HepG2 (cell line): ENCODE measurements at regions not wholly inside any gene's neighbourhood (a gene's known extent, or its start where the extent isn't known, plus 50 kb on each side); places are given as distances from the start of the nearest gene placed in this dataset.

Experiments used
- ATAC-seq: fragments of 200-7000 bp; cut with Tn5 transposase; 3 replicates; pipeline ENCODE4 v1.9.1; 2020; ENCODE audit warnings: mild to moderate bottlenecking, moderate library complexity
- BruUV-seq: library from RNA; stranded (reverse); fragments of 400-500 nt; replicated peaks from 2 replicates; lab custom pipeline; 2021; lab: Mats Ljungman, UMichigan
- CTCF ChIA-PET: fragments of 300-600 bp; formaldehyde crosslinking; extraction: SDS; loops from one replicate; lab custom pipeline; 2021; ENCODE audit warnings: low total read pairs, inconsistent platforms, low intra/inter-chr PET ratio; lab: Yijun Ruan, JAX
- POLR2A ChIA-PET: fragments of 350-600 bp; sonication (Branson Sonifier 250); formaldehyde crosslinking; loops from one replicate; lab custom pipeline; 2020; ENCODE audit warnings: antibody characterized with exemption, inconsistent platforms; lab: Yijun Ruan, JAX
- DNase-seq: peaks from one replicate; pipeline ENCODE4 v3.0.0-alpha.2; 2015; ENCODE audit warnings: low spot score
- FAIRE-seq: peaks from 3 replicates; lab custom pipeline; 2011; peaks lifted over from hg19 to GRCh38; lab: Jason Lieb, UNC
- H2AFZ ChIP-seq: one replicate; pipeline ENCODE4 v1.6.1; 2011; ENCODE audit warnings: low read length, inconsistent platforms
- H3K27ac ChIP-seq: fragments of 300-600 bp; 3 replicates; pipeline ENCODE4 v1.8.0; 2011; ENCODE audit warnings: mixed run types, mild to moderate bottlenecking, mixed read lengths, low read length, inconsistent platforms; ENCODE audit not compliant: insufficient read depth; ENCODE audit errors: extremely low read length
- H3K27me3 ChIP-seq, 2 experiments: fragments of 200-600 bp in 1 of 2; 2 replicates in 1 of 2; 3 replicates in 1 of 2; pipeline versions ENCODE4 v1.6.0 to v1.8.0; 2011; ENCODE audit warnings: low read length in 2 of 2, mild to moderate bottlenecking in 2 of 2, moderate library complexity in 2 of 2, inconsistent platforms in 1 of 2; ENCODE audit not compliant: insufficient read depth in 2 of 2, control insufficient read depth in 1 of 2
- H3K36me3 ChIP-seq, 2 experiments: fragments of 200-600 bp in 1 of 2; replicated peaks in 1 of 2; 2 replicates in 1 of 2; 3 replicates in 1 of 2; pipeline versions ENCODE4 v1.5.1 to v1.8.0; 2011; ENCODE audit warnings: low read length in 2 of 2, inconsistent platforms in 1 of 2; ENCODE audit not compliant: insufficient read depth in 2 of 2, control insufficient read depth in 1 of 2
- H3K4me1 ChIP-seq: 2 replicates; pipeline ENCODE4 v1.5.1; 2012; ENCODE audit warnings: low read length, inconsistent platforms; ENCODE audit not compliant: insufficient read depth
- H3K4me2 ChIP-seq: 2 replicates; pipeline ENCODE4 v1.6.0; 2011; ENCODE audit warnings: low read depth, low read length, inconsistent platforms
- H3K4me3 ChIP-seq, 3 experiments: fragments of 200-600 bp in 1 of 3; sonication (generic), shearing (Covaris generic) in 1 of 3; replicated peaks in 1 of 3; 2 replicates each; pipeline ENCODE4 v1.5.1; 2011 to 2016; ENCODE audit warnings: low read length in 3 of 3, inconsistent platforms in 2 of 3, low read depth in 2 of 3, mild to moderate bottlenecking in 2 of 3, control low read depth in 1 of 3, mixed read lengths in 1 of 3; ENCODE audit not compliant: insufficient read depth in 1 of 3
- H3K79me2 ChIP-seq: one replicate; pipeline ENCODE4 v1.6.1; 2011; ENCODE audit warnings: low read length, inconsistent platforms; ENCODE audit not compliant: insufficient read depth
- H3K9ac ChIP-seq: 2 replicates; pipeline ENCODE4 v1.6.0; 2011; ENCODE audit warnings: mild to moderate bottlenecking, low read depth, low read length, inconsistent platforms; ENCODE audit not compliant: insufficient read depth
- H3K9me3 ChIP-seq: 2 replicates; pipeline ENCODE4 v1.5.1; 2012; ENCODE audit warnings: mild to moderate bottlenecking, low read length
- H4K20me1 ChIP-seq: 2 replicates; pipeline ENCODE4 v1.6.0; 2011; ENCODE audit warnings: inconsistent platforms, mild to moderate bottlenecking, low read length, moderate library complexity; ENCODE audit not compliant: insufficient read depth
- DR1 ChIP-seq: sonication (generic); formaldehyde crosslinking; IDR thresholded peaks from 2 replicates; pipeline ENCODE4 v1.8.0; 2021; ENCODE audit warnings: mild to moderate bottlenecking, missing genetic modification reagents, inconsistent platforms
- HOXA5 ChIP-seq: sonication (generic); formaldehyde crosslinking; IDR thresholded peaks from 2 replicates; pipeline ENCODE4 v1.4.0; 2020; ENCODE audit warnings: missing genetic modification reagents
- KLF13 ChIP-seq: sonication (generic); formaldehyde crosslinking; IDR thresholded peaks from 2 replicates; pipeline ENCODE4 v1.4.0; 2020; ENCODE audit warnings: mild to moderate bottlenecking, missing genetic modification reagents
- NCOA5 ChIP-seq: sonication (generic); formaldehyde crosslinking; IDR thresholded peaks from 2 replicates; pipeline ENCODE4 v1.4.0; 2020; ENCODE audit warnings: missing genetic modification reagents
- REPIN1 ChIP-seq: sonication (generic); formaldehyde crosslinking; IDR thresholded peaks from 2 replicates; pipeline ENCODE4 v1.8.0; 2022; ENCODE audit warnings: missing genetic modification reagents, low read depth, mild to moderate bottlenecking, borderline replicate concordance
- RFX5 ChIP-seq: IDR thresholded peaks from 2 replicates; pipeline ENCODE4 v1.6.1; 2011; ENCODE audit warnings: low read depth, low read length, improper control_type of control experiment
- ZNF891 ChIP-seq: sonication (generic); formaldehyde crosslinking; IDR thresholded peaks from 2 replicates; pipeline ENCODE4 v1.5.0; 2020; ENCODE audit warnings: mild to moderate bottlenecking, missing genetic modification reagents
- WGBS: methylation state at CpG from one replicate; pipeline ENCODE4 v1.1.6; 2017; ENCODE audit warnings: low lambda C conversion rate; 5-methylcytosine and 5-hydroxymethylcytosine counted together
- in situ Hi-C: cut with HindIII; loops from 2 replicates; pipeline ENCODE4 v1.10.0; 2017; ENCODE audit warnings: low pct_unique_long_range_greater_than_20kb; ENCODE audit not compliant: extremely low pct_ligation_motif_present
- intact Hi-C: fragments of 100-400 bp; cut with micrococcal nuclease; formaldehyde crosslinking; loops from one replicate; pipeline ENCODE4 v1.10.0; 2022; ENCODE audit not compliant: unreplicated experiment
- TF ChIP-seq, protein P1 (sequence below): sonication (generic); formaldehyde crosslinking; IDR thresholded peaks from 2 replicates; pipeline ENCODE4 v1.5.0; 2020; ENCODE audit warnings: mild to moderate bottlenecking, missing genetic modification reagents
- TF ChIP-seq, protein P2 (sequence below): sonication (generic); formaldehyde crosslinking; IDR thresholded peaks from 2 replicates; pipeline ENCODE4 v1.4.0; 2020; ENCODE audit warnings: low read depth, mild to moderate bottlenecking, missing genetic modification reagents
- TF ChIP-seq, protein P3 (sequence below): sonication (generic); formaldehyde crosslinking; IDR thresholded peaks from 2 replicates; pipeline ENCODE4 v1.9.0; 2021; ENCODE audit warnings: missing genetic modification reagents, mild to moderate bottlenecking, borderline replicate concordance
- TF ChIP-seq, protein P4 (sequence below): IDR thresholded peaks from 2 replicates; pipeline ENCODE4 v1.6.1; 2016; ENCODE audit warnings: low read depth

DNA sequence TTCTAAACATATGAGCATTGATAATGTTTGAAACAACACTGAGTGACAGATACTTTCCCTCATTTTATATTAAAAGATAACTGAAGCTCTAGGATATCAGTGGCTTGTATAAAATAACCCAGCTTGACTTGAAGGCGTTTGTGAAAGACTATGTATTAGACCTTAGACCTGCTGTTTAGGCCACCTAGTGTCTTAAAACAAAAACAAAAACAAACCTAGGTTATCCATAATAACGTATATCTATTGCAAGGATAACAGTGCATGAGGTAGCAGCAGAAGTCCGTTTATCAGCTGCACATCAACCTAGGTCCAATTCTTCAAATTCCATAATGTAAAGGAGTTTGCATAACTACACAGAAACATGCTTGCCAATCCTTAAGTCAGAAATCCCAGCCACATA lies 79.5 kb upstream of the MAP2 start:
- Histone ChIP-seq H2AFZ (no peak overlapping the region), H3K27ac (no peak overlapping the region), H3K4me1 (no peaks in the 10 kb centered on the region), H3K4me3 (no peak overlapping the region), H3K27me3 (no peaks in the 10 kb centered on the region), H3K79me2 (no peaks in the 10 kb centered on the region), H3K4me2 (no peak overlapping the region), H4K20me1 (no peaks in the 10 kb centered on the region), H3K9ac (no peak overlapping the region), H3K9me3 (no peaks in the 10 kb centered on the region), H3K36me3 (no peaks in the 10 kb centered on the region)
- ChIA-PET POLR2A (no interaction called here), CTCF (no interaction called here)
- 1% methylated on average over 3 of the region's 3 CpGs for WGBS
- ATAC-seq (no peak), DNase-seq (no peak), FAIRE-seq (no peak)
- TF ChIP-seq HOXA5 (CRISPR knock-in tag) (no peak), DR1 (CRISPR knock-in tag) (no peak)
- TF ChIP-seq, protein P1, sequence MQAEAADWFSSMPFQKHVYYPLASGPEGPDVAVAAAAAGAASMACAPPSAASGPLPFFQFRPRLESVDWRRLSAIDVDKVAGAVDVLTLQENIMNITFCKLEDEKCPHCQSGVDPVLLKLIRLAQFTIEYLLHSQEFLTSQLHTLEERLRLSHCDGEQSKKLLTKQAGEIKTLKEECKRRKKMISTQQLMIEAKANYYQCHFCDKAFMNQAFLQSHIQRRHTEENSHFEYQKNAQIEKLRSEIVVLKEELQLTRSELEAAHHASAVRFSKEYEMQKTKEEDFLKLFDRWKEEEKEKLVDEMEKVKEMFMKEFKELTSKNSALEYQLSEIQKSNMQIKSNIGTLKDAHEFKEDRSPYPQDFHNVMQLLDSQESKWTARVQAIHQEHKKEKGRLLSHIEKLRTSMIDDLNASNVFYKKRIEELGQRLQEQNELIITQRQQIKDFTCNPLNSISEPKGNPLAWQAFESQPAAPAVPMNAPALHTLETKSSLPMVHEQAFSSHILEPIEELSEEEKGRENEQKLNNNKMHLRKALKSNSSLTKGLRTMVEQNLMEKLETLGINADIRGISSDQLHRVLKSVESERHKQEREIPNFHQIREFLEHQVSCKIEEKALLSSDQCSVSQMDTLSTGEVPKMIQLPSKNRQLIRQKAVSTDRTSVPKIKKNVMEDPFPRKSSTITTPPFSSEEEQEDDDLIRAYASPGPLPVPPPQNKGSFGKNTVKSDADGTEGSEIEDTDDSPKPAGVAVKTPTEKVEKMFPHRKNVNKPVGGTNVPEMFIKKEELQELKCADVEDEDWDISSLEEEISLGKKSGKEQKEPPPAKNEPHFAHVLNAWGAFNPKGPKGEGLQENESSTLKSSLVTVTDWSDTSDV (CRISPR knock-in tag): no peak
- intact Hi-C loops: no loop called here
- no TSS peak for BruUV-seq
- in situ Hi-C loops: loop anchor here (10.0 to 25.0 kb wide), 3 partner anchors 218 to 940 kb away; partner anchors contain the start of gene PTH2R

DNA sequence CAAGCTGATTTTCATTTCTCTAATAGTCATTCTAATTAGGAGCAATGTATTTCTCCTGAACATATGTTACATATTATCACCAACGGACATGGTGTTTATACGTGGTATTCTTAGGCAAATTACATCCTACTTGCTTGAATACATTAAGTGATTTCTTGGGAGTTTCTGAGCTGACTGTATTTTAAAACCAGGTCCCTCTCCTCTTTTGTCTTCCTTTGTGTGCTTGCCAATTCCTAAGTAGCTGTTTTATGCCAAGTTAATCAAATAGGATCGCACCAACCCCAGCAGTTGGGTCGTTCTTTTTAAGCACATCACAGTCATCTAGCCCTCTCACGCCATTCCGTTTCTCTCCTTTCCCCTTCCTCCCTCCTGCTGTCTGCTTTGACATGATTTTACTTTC lies 75.4 kb upstream of the MAP2 start:
- H3K27ac ChIP-seq: no peak overlapping the region
- intact Hi-C loops: no loop called here
- CTCF ChIA-PET: no interaction called here
- no peak overlapping the region for H3K4me3 ChIP-seq
- BruUV-seq: no TSS peak
- no peaks in the 10 kb centered on the region for H3K79me2 ChIP-seq
- FAIRE-seq (no peak), ATAC-seq (no peak), DNase-seq (no peak)
- H3K9me3 ChIP-seq: no peaks in the 10 kb centered on the region
- WGBS: 12% methylated on average over 5 of the region's 6 CpGs
- in situ Hi-C loops: loop anchor here (10.0 to 25.0 kb wide), 3 partner anchors 214 to 944 kb away; partner anchors contain the start of gene PTH2R
- no peaks in the 10 kb centered on the region for H3K27me3 ChIP-seq
- H3K4me2 ChIP-seq: no peak overlapping the region
- no peak overlapping the region for H2AFZ ChIP-seq
- H3K36me3 ChIP-seq: no peaks in the 10 kb centered on the region
- no peaks in the 10 kb centered on the region for H3K4me1 ChIP-seq
- no peak overlapping the region for H3K9ac ChIP-seq
- no peaks in the 10 kb centered on the region for H4K20me1 ChIP-seq
- POLR2A ChIA-PET: no interaction called here
- no peak for TF ChIP-seq RFX5
- TF ChIP-seq, protein P2, sequence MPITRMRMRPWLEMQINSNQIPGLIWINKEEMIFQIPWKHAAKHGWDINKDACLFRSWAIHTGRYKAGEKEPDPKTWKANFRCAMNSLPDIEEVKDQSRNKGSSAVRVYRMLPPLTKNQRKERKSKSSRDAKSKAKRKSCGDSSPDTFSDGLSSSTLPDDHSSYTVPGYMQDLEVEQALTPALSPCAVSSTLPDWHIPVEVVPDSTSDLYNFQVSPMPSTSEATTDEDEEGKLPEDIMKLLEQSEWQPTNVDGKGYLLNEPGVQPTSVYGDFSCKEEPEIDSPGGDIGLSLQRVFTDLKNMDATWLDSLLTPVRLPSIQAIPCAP (CRISPR knock-in tag): no peak
- no peak for TF ChIP-seq REPIN1 (CRISPR knock-in tag)
- TF ChIP-seq NCOA5 (CRISPR knock-in tag): no peak
- no peak for TF ChIP-seq ZNF891
- no peak for TF ChIP-seq KLF13 (CRISPR knock-in tag)
- TF ChIP-seq, protein P3, sequence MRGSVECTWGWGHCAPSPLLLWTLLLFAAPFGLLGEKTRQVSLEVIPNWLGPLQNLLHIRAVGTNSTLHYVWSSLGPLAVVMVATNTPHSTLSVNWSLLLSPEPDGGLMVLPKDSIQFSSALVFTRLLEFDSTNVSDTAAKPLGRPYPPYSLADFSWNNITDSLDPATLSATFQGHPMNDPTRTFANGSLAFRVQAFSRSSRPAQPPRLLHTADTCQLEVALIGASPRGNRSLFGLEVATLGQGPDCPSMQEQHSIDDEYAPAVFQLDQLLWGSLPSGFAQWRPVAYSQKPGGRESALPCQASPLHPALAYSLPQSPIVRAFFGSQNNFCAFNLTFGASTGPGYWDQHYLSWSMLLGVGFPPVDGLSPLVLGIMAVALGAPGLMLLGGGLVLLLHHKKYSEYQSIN: no peak
- TF ChIP-seq, protein P4, sequence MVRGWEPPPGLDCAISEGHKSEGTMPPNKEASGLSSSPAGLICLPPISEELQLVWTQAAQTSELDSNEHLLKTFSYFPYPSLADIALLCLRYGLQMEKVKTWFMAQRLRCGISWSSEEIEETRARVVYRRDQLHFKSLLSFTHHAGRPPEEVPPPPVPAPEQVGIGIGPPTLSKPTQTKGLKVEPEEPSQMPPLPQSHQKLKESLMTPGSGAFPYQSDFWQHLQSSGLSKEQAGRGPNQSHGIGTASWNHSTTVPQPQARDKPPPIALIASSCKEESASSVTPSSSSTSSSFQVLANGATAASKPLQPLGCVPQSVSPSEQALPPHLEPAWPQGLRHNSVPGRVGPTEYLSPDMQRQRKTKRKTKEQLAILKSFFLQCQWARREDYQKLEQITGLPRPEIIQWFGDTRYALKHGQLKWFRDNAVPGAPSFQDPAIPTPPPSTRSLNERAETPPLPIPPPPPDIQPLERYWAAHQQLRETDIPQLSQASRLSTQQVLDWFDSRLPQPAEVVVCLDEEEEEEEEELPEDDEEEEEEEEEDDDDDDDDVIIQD (CRISPR knock-in tag): no peak
